ENCODE measurements at regions not wholly inside any gene's neighbourhood (a gene's known extent, or its start where the extent isn't known, plus 50 kb on each side); places are given as distances from the start of the nearest gene placed in this dataset.
A peak's percentile ranks its signal among the peaks of the same experiment; 100 is the strongest.

GRCh38 chr22:49365910-49366309 is 461.8 kb downstream of the BRD1 start:
- no peaks in the 10 kb centered on the region; the same call in 1 of the 2 replicates for H3K4me1 ChIP-seq (ENCODE audit: control insufficient read depth, insufficient read depth, low read length)
- no TSS peak for BruUV-seq (replicated peaks)
- 0 out of 2 replicates have a peak, but pooled peaks have one; percentile 32 for ATAC-seq
- no peak for DNase-seq (ENCODE audit: low read depth, low spot score)
- CTCF ChIA-PET, result no interaction called here
- H3K27me3 ChIP-seq (ENCODE audit: control insufficient read depth, insufficient read depth, low read length), result no peaks in the 10 kb centered on the region
- H3K4me3 ChIP-seq (ENCODE audit: low read depth in 2 of 2, low read length in 2 of 2), result no peak overlapping the region
- no peaks in the 10 kb centered on the region; the same call in 1 of the 2 replicates for H3K36me3 ChIP-seq (ENCODE audit: control insufficient read depth, insufficient read depth, low read length)
- intact Hi-C loops (cut with micrococcal nuclease; ENCODE audit: unreplicated experiment), result no loop called here
- in situ Hi-C loops (cut with HindIII; ENCODE audit: low pct_unique_long_range_greater_than_20kb, low sequenced_read_pairs), result no loop called here
- no peak overlapping the region for H3K27ac ChIP-seq (ENCODE audit: low read length)
- H3K9me3 ChIP-seq (ENCODE audit: control insufficient read depth, insufficient read depth, low read depth, low read length), result no peaks in the 10 kb centered on the region
- POLR2A ChIA-PET, result no interaction called here
- TF ChIP-seq SIN3A (IDR thresholded peaks at IDR 0.05; ENCODE audit: borderline replicate concordance, insufficient read depth, low read depth, low read length), result no peak

- TF ChIP-seq REST (IDR thresholded peaks at IDR 0.05; ENCODE audit: insufficient read depth in 1 of 2, low read depth in 2 of 2, low read length in 1 of 2), result no peak
- H3K36me3 ChIP-seq (ENCODE audit: control insufficient read depth, insufficient read depth, low read length), result no peaks in the 10 kb centered on the region; the same call in 1 of the 2 replicates
- H3K4me1 ChIP-seq (ENCODE audit: control insufficient read depth, insufficient read depth, low read length), result no peaks in the 10 kb centered on the region; the same call in 1 of the 2 replicates
- no peak for ATAC-seq
- H3K27me3 ChIP-seq (ENCODE audit: control insufficient read depth, insufficient read depth, low read length), result no peaks in the 10 kb centered on the region
- DNase-seq (ENCODE audit: low read depth, low spot score), result no peak
- BruUV-seq (replicated peaks), result no TSS peak
- H3K4me3 ChIP-seq (ENCODE audit: low read depth in 2 of 2, low read length in 2 of 2), result no peak overlapping the region
- no peak overlapping the region for H3K27ac ChIP-seq (ENCODE audit: low read length)
- in situ Hi-C loops (cut with HindIII; ENCODE audit: low pct_unique_long_range_greater_than_20kb, low sequenced_read_pairs) (no loop called here), intact Hi-C loops (cut with micrococcal nuclease; ENCODE audit: unreplicated experiment) (no loop called here)
- POLR2A ChIA-PET, result no interaction called here
- CTCF ChIA-PET, result no interaction called here
- no peaks in the 10 kb centered on the region for H3K9me3 ChIP-seq (ENCODE audit: control insufficient read depth, insufficient read depth, low read depth, low read length)
Measured at GRCh38 chr22:49365191-49365837, 462.4 kb downstream of the BRD1 start.

GRCh38 chr22:49364398-49364797 is 463.3 kb downstream of the BRD1 start:
- ChIA-PET POLR2A (interaction anchor here (0.8 kb wide), 1 partner anchor 15 kb away, joined by 3 read pairs; no protein-coding TSS in a partner anchor), CTCF (no interaction called here)
- intact Hi-C loops (cut with micrococcal nuclease; ENCODE audit: unreplicated experiment) (no loop called here), in situ Hi-C loops (cut with HindIII; ENCODE audit: low pct_unique_long_range_greater_than_20kb, low sequenced_read_pairs) (no loop called here)
- Histone ChIP-seq H3K27me3 (ENCODE audit: control insufficient read depth, insufficient read depth, low read length) (no peaks in the 10 kb centered on the region), H3K36me3 (ENCODE audit: control insufficient read depth, insufficient read depth, low read length) (no peaks in the 10 kb centered on the region; the same call in 1 of the 2 replicates), H3K27ac (ENCODE audit: low read length) (no peak overlapping the region), H3K4me1 (ENCODE audit: control insufficient read depth, insufficient read depth, low read length) (no peaks in the 10 kb centered on the region), H3K4me3 (ENCODE audit: low read depth in 2 of 2, low read length in 2 of 2) (no peak overlapping the region), H3K9me3 (ENCODE audit: control insufficient read depth, insufficient read depth, low read depth, low read length) (no peaks in the 10 kb centered on the region)
- no TSS peak for BruUV-seq (replicated peaks)
- TF ChIP-seq CTCF (IDR thresholded peaks at IDR 0.05), result no peak
- no peak for TF ChIP-seq SIN3A (IDR thresholded peaks at IDR 0.05; ENCODE audit: borderline replicate concordance, insufficient read depth, low read depth, low read length)
- TF ChIP-seq REST (IDR thresholded peaks at IDR 0.05; ENCODE audit: insufficient read depth in 1 of 2, low read depth in 2 of 2, low read length in 1 of 2), result no peak
- TF ChIP-seq TCF7L2 (IDR thresholded peaks at IDR 0.05; ENCODE audit: low read depth, low read length), result no peak
- no peak for TF ChIP-seq POLR2AphosphoS5 (IDR thresholded peaks at IDR 0.05; ENCODE audit: low read depth, low read length)
- ATAC-seq, result no peak
- no peak for DNase-seq (ENCODE audit: low read depth, low spot score)

All from Panc1 (cell line).